ENCODE measurements at regions not wholly inside any gene's neighbourhood (a gene's known extent, or its start where the extent isn't known, plus 50 kb on each side); places are given as distances from the start of the nearest gene placed in this dataset.

DNA sequence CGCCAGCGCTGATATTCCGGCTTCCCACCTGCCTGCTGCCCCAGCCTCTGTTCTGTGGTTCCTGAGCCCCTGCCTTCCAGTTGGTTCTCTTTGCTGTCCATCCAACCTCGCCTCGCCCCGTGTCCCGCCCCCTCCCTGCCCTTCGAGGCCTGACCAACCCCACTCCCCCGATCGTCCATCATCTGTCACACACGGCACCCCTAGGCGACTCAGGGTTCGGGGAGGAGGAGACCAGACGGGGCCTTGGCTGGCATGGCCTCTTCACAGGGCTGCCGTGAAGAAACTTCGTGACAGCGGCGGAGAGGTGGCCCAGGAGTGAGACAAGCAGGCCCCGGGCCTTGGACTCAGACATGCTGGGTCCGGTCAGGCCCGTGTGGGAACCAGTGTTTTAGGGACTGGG lies 226.1 kb downstream of the QKI start:
- H3K9me3 Mint-ChIP-seq (ENCODE audit: unreplicated experiment): no peaks in the 10 kb centered on the region
- no peak overlapping the region for H3K4me3 ChIP-seq (ENCODE audit: low read depth, low read length)
- ChIA-PET POLR2A (no interaction called here), CTCF (no interaction called here)
- no peaks in the 10 kb centered on the region for H3K27me3 Mint-ChIP-seq (ENCODE audit: insufficient read depth, unreplicated experiment)
- no peak for DNase-seq
- no peaks in the 10 kb centered on the region for H3K36me3 ChIP-seq (ENCODE audit: control insufficient read depth, insufficient read depth, low read length)
- H3K9me3 ChIP-seq: no peaks in the 10 kb centered on the region
- H3K4me1 Mint-ChIP-seq (ENCODE audit: low read depth, unreplicated experiment): no peaks in the 10 kb centered on the region
- no TSS peak for BruUV-seq (replicated peaks)
- no peak overlapping the region for H3K27ac Mint-ChIP-seq (ENCODE audit: unreplicated experiment)
- H3K4me3 Mint-ChIP-seq (ENCODE audit: unreplicated experiment): no peak overlapping the region
- H3K36me3 Mint-ChIP-seq (ENCODE audit: insufficient read depth, unreplicated experiment): no peaks in the 10 kb centered on the region
- TF ChIP-seq, protein P1, sequence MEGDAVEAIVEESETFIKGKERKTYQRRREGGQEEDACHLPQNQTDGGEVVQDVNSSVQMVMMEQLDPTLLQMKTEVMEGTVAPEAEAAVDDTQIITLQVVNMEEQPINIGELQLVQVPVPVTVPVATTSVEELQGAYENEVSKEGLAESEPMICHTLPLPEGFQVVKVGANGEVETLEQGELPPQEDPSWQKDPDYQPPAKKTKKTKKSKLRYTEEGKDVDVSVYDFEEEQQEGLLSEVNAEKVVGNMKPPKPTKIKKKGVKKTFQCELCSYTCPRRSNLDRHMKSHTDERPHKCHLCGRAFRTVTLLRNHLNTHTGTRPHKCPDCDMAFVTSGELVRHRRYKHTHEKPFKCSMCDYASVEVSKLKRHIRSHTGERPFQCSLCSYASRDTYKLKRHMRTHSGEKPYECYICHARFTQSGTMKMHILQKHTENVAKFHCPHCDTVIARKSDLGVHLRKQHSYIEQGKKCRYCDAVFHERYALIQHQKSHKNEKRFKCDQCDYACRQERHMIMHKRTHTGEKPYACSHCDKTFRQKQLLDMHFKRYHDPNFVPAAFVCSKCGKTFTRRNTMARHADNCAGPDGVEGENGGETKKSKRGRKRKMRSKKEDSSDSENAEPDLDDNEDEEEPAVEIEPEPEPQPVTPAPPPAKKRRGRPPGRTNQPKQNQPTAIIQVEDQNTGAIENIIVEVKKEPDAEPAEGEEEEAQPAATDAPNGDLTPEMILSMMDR (IDR thresholded peaks at IDR 0.05; ENCODE audit: insufficient read depth in 1 of 2, low read depth in 1 of 2, low read length in 1 of 2, severe bottlenecking in 1 of 2, unreplicated experiment in 1 of 2): no peak
- intact Hi-C loops (cut with micrococcal nuclease; ENCODE audit: unreplicated experiment): no loop called here
- no peaks in the 10 kb centered on the region for H3K4me1 ChIP-seq
- no peaks in the 10 kb centered on the region; the same call in 1 of the 2 replicates for H3K27me3 ChIP-seq (replicated peaks; ENCODE audit: control insufficient read depth, insufficient read depth, low read length)

DNA sequence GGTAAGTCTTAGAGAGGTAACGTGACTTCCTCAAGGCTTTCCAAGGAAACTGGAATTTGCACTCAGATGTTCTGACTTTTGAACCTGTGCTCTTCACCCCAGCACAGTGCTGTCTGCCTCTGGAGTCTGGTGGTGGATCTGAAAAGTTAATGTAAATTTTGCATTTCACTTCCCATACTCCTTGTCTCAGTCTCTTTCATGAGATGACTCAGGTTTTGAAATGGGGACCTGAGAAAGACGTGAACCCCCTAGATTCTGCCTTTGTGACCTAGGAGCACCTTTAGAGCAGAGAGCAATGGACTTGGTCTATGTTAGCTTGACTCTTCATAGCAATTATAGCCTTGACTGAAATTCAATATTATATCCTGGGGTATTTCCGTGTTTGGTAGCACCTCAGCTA lies 223.0 kb downstream of the QKI start:
- Mint-ChIP-seq H3K9me3 (ENCODE audit: unreplicated experiment) (no peaks in the 10 kb centered on the region), H3K4me3 (ENCODE audit: unreplicated experiment) (no peak overlapping the region), H3K4me1 (ENCODE audit: low read depth, unreplicated experiment) (no peaks in the 10 kb centered on the region), H3K27me3 (ENCODE audit: insufficient read depth, unreplicated experiment) (no peaks in the 10 kb centered on the region), H3K36me3 (ENCODE audit: insufficient read depth, unreplicated experiment) (no peaks in the 10 kb centered on the region), H3K27ac (ENCODE audit: unreplicated experiment) (no peak overlapping the region)
- ChIA-PET CTCF (no interaction called here), POLR2A (no interaction called here)
- no TSS peak for BruUV-seq (replicated peaks)
- no peak for DNase-seq
- intact Hi-C loops (cut with micrococcal nuclease; ENCODE audit: unreplicated experiment): no loop called here
- Histone ChIP-seq H3K4me3 (ENCODE audit: low read depth, low read length) (no peak overlapping the region), H3K27me3 (replicated peaks; ENCODE audit: control insufficient read depth, insufficient read depth, low read length) (no peaks in the 10 kb centered on the region), H3K9me3 (no peaks in the 10 kb centered on the region), H3K36me3 (ENCODE audit: control insufficient read depth, insufficient read depth, low read length) (no peaks in the 10 kb centered on the region), H3K4me1 (no peaks in the 10 kb centered on the region)
- TF ChIP-seq, protein P1 (IDR thresholded peaks at IDR 0.05; ENCODE audit: insufficient read depth in 1 of 2, low read depth in 1 of 2, low read length in 1 of 2, severe bottlenecking in 1 of 2, unreplicated experiment in 1 of 2): no peak

DNA sequence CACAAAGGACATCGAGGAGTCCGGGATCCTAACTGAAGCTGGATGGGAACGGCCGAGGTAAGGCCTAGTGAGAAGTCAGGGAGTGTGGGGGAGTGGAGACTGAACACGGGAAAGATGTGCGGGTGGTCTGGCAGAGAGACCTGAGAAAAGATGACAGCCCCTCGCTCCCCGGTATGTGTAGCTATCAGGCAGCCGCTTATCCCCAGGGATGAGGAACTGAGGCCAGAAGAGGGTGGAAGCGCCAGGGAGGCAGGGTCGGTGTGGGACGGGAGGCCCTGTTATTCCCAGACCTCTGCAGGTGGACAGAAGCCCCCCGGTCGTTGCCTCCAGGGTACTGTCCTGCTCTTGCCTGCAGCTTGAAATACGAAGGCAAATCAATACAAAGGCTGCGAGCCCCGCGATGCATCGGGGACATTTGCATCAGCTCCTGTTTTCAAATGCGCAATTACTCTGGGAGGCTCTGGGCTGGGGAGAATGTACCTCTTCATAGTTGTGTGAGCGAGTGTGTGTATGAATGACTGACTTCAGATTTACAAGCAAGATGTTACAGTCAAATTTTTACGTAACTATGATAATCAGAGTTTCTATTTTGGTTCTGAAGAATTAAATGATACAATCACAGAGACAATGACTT lies 221.3 kb downstream of the QKI start:
- Mint-ChIP-seq H3K4me3 (ENCODE audit: unreplicated experiment) (no peak overlapping the region), H3K4me1 (ENCODE audit: low read depth, unreplicated experiment) (no peaks in the 10 kb centered on the region), H3K9me3 (ENCODE audit: unreplicated experiment) (no peaks in the 10 kb centered on the region), H3K27me3 (ENCODE audit: insufficient read depth, unreplicated experiment) (no peaks in the 10 kb centered on the region), H3K27ac (ENCODE audit: unreplicated experiment) (no peak overlapping the region), H3K36me3 (ENCODE audit: insufficient read depth, unreplicated experiment) (no peaks in the 10 kb centered on the region)
- no TSS peak for BruUV-seq (replicated peaks)
- Histone ChIP-seq H3K36me3 (ENCODE audit: control insufficient read depth, insufficient read depth, low read length) (no peaks in the 10 kb centered on the region), H3K9me3 (no peaks in the 10 kb centered on the region), H3K4me1 (no peaks in the 10 kb centered on the region), H3K27me3 (replicated peaks; ENCODE audit: control insufficient read depth, insufficient read depth, low read length) (no peaks in the 10 kb centered on the region), H3K4me3 (ENCODE audit: low read depth, low read length) (no peak overlapping the region)
- intact Hi-C loops (cut with micrococcal nuclease; ENCODE audit: unreplicated experiment): no loop called here
- DNase-seq: no peak
- POLR2A ChIA-PET: no interaction called here
- TF ChIP-seq, protein P1 (IDR thresholded peaks at IDR 0.05; ENCODE audit: insufficient read depth in 1 of 2, low read depth in 1 of 2, low read length in 1 of 2, severe bottlenecking in 1 of 2, unreplicated experiment in 1 of 2): no peak
- CTCF ChIA-PET: no interaction called here

All from Caco-2 (cell line).